GM23338 (cell line): ENCODE measurements at regions not wholly inside any gene's neighbourhood (a gene's known extent, or its start where the extent isn't known, plus 50 kb on each side); places are given as distances from the start of the nearest gene placed in this dataset.

Source experiments
- ATAC-seq: fragments of 200-7000 bp; cut with Tn5 transposase; 3 replicates; pipeline ENCODE4 v1.9.1; 2020
- DNase-seq: peaks from one replicate; pipeline ENCODE4 v3.0.0-alpha.2; 2015; ENCODE audit warnings: low spot score
- H2AFZ ChIP-seq: fragments of 200-600 bp; sonication (generic); 2 replicates; pipeline ENCODE4 v1.8.0; 2016; ENCODE audit warnings: antibody characterized with exemption, mild to moderate bottlenecking, moderate library complexity
- H3F3A ChIP-seq: fragments of 200-600 bp; sonication (generic); replicated peaks from 2 replicates; pipeline ENCODE4 v1.8.0; 2017; ENCODE audit warnings: antibody characterized with exemption, mixed run types, low read depth
- H3K27ac ChIP-seq: fragments of 200-600 bp; sonication (generic); 2 replicates; pipeline ENCODE4 v1.6.1; 2016; ENCODE audit warnings: low read depth
- H3K27me3 ChIP-seq: fragments of 200-600 bp; sonication (generic); 2 replicates; pipeline ENCODE4 v1.8.0; 2016; ENCODE audit warnings: mild to moderate bottlenecking, mixed run types, moderate library complexity; ENCODE audit not compliant: insufficient read depth
- H3K36me3 ChIP-seq: fragments of 200-600 bp; sonication (generic); 2 replicates; pipeline ENCODE4 v1.8.0; 2016; ENCODE audit warnings: mild to moderate bottlenecking; ENCODE audit not compliant: insufficient read depth
- H3K4me1 ChIP-seq: fragments of 200-600 bp; sonication (generic); 2 replicates; pipeline ENCODE4 v1.8.0; 2016; ENCODE audit warnings: mild to moderate bottlenecking, moderate library complexity; ENCODE audit not compliant: insufficient read depth
- H3K4me2 ChIP-seq: fragments of 200-600 bp; sonication (generic); 2 replicates; pipeline ENCODE4 v1.7.1; 2017; ENCODE audit warnings: mixed run types
- H3K4me3 ChIP-seq: fragments of 200-600 bp; sonication (generic); 2 replicates; pipeline ENCODE4 v1.6.1; 2016; ENCODE audit warnings: mixed run types
- H3K79me2 ChIP-seq: fragments of 200-600 bp; sonication (generic); replicated peaks from 2 replicates; pipeline ENCODE4 v1.8.0; 2017; ENCODE audit warnings: mild to moderate bottlenecking; ENCODE audit not compliant: insufficient read depth
- H3K9me2 ChIP-seq: fragments of 200-600 bp; sonication (generic); 2 replicates; pipeline ENCODE4 v1.8.0; 2017; ENCODE audit not compliant: insufficient read depth
- H4K20me1 ChIP-seq: fragments of 200-600 bp; sonication (generic); replicated peaks from 2 replicates; pipeline ENCODE4 v1.8.0; 2017; ENCODE audit warnings: mild to moderate bottlenecking; ENCODE audit not compliant: insufficient read depth
- H3K27ac Mint-ChIP-seq: 2 replicates; pipeline ENCODE4 v1.8.0; 2020; ENCODE audit warnings: inconsistent platforms, mild to moderate bottlenecking, moderate library complexity, mixed read lengths
- H3K27me3 Mint-ChIP-seq: 3 replicates; pipeline ENCODE4 v1.8.0; 2022; ENCODE audit warnings: low read depth, mild to moderate bottlenecking, moderate library complexity, mixed read lengths, inconsistent platforms; ENCODE audit not compliant: insufficient read depth, poor library complexity
- H3K36me3 Mint-ChIP-seq: 3 replicates; pipeline ENCODE4 v1.8.0; 2021; ENCODE audit warnings: low read depth, mild to moderate bottlenecking, inconsistent platforms, moderate library complexity, mixed read lengths
- H3K4me1 Mint-ChIP-seq: 3 replicates; pipeline ENCODE4 v1.8.0; 2020; ENCODE audit warnings: mild to moderate bottlenecking, inconsistent platforms, mixed read lengths
- H3K4me3 Mint-ChIP-seq: 3 replicates; pipeline ENCODE4 v1.8.0; 2021; ENCODE audit warnings: moderate library complexity, mild to moderate bottlenecking, inconsistent platforms, mixed read lengths
- H3K9me3 Mint-ChIP-seq: 3 replicates; pipeline ENCODE4 v1.8.0; 2020; ENCODE audit warnings: moderate library complexity, mild to moderate bottlenecking, inconsistent platforms, mixed read lengths
- CREB1 ChIP-seq: fragments of 250-450 bp; sonication (Bioruptor Pico); IDR thresholded peaks from 2 replicates; pipeline ENCODE4 v1.5.0; 2020; ENCODE audit warnings: low read depth, mild to moderate bottlenecking, moderate library complexity
- ETS1 ChIP-seq: IDR thresholded peaks from 2 replicates; pipeline ENCODE4 v1.6.1; 2016; ENCODE audit warnings: antibody characterized with exemption
- EZH2phosphoT487 ChIP-seq: fragments of 200-600 bp; sonication (generic); IDR thresholded peaks from one replicate; pipeline ENCODE4 v1.8.1; 2018; ENCODE audit warnings: antibody characterized with exemption; ENCODE audit not compliant: unreplicated experiment
- NANOG ChIP-seq: IDR thresholded peaks from 2 replicates; pipeline ENCODE4 v1.6.1; 2016; ENCODE audit warnings: antibody characterized with exemption, borderline replicate concordance
- ZNF114 ChIP-seq: fragments of 250-450 bp; sonication (Bioruptor Pico); IDR thresholded peaks from 2 replicates; pipeline ENCODE4 v1.5.0; 2020; ENCODE audit warnings: mild to moderate bottlenecking, moderate library complexity
- ZNF462 ChIP-seq: fragments of 250-450 bp; sonication (Bioruptor Pico); IDR thresholded peaks from 2 replicates; pipeline ENCODE4 v1.5.0; 2020; ENCODE audit warnings: mild to moderate bottlenecking, moderate library complexity
- TF ChIP-seq, protein P1 (sequence below), 2 experiments: fragments of 200-600 bp in 1 of 2; sonication (generic) in 1 of 2; conservative IDR thresholded peaks; 2 replicates each; pipeline versions ENCODE4 v1.5.1 to v1.6.1; 2016 to 2017; ENCODE audit warnings: antibody characterized with exemption in 2 of 2, low read depth in 2 of 2, mild to moderate bottlenecking in 2 of 2, moderate library complexity in 1 of 2

- no peaks in the 10 kb centered on the region for H3K4me1 ChIP-seq
- TF ChIP-seq CREB1 (CRISPR knock-in tag) (no peak), NANOG (no peak), ZNF462 (CRISPR knock-in tag) (no peak), EZH2phosphoT487 (no peak), ETS1 (no peak), ZNF114 (CRISPR knock-in tag) (no peak)
- TF ChIP-seq, protein P1, sequence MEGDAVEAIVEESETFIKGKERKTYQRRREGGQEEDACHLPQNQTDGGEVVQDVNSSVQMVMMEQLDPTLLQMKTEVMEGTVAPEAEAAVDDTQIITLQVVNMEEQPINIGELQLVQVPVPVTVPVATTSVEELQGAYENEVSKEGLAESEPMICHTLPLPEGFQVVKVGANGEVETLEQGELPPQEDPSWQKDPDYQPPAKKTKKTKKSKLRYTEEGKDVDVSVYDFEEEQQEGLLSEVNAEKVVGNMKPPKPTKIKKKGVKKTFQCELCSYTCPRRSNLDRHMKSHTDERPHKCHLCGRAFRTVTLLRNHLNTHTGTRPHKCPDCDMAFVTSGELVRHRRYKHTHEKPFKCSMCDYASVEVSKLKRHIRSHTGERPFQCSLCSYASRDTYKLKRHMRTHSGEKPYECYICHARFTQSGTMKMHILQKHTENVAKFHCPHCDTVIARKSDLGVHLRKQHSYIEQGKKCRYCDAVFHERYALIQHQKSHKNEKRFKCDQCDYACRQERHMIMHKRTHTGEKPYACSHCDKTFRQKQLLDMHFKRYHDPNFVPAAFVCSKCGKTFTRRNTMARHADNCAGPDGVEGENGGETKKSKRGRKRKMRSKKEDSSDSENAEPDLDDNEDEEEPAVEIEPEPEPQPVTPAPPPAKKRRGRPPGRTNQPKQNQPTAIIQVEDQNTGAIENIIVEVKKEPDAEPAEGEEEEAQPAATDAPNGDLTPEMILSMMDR (conservative IDR thresholded peaks at IDR 0.05; ENCODE audit: low read depth in 2 of 2) = peak; percentile 61 to 72
- H3K27ac ChIP-seq = no peak overlapping the region
- no peaks in the 10 kb centered on the region for H3K9me2 ChIP-seq
- H3K27me3 ChIP-seq = no peaks in the 10 kb centered on the region
- H3K4me2 ChIP-seq = no peak overlapping the region
- H3K4me3 Mint-ChIP-seq = no peak overlapping the region
- H3K36me3 ChIP-seq = no peaks in the 10 kb centered on the region
- no peak overlapping the region for H3K4me3 ChIP-seq
- ATAC-seq = peak; percentile 61
- H3K79me2 ChIP-seq = no peaks in the 10 kb centered on the region
- no peaks in the 10 kb centered on the region for H3F3A ChIP-seq
- no peak overlapping the region for H2AFZ ChIP-seq
- no peaks in the 10 kb centered on the region; the same call in 1 of the 3 replicates for H3K9me3 Mint-ChIP-seq
- H4K20me1 ChIP-seq = no peaks in the 10 kb centered on the region
- no peaks in the 10 kb centered on the region for H3K27me3 Mint-ChIP-seq
- DNase-seq = peak; percentile 53
- no peaks in the 10 kb centered on the region for H3K36me3 Mint-ChIP-seq
- no peaks in the 10 kb centered on the region for H3K4me1 Mint-ChIP-seq
- no peak overlapping the region for H3K27ac Mint-ChIP-seq
Measured at GRCh38 chr5:114898602-114899001, 271.1 kb downstream of the TRIM36 start.
